GM18870 (cell line): ENCODE measurements at regions not wholly inside any gene's neighbourhood (a gene's known extent, or its start where the extent isn't known, plus 50 kb on each side); places are given as distances from the start of the nearest gene placed in this dataset.

Experiments
- ATAC-seq: cut with Tn5 transposase; IDR thresholded peaks from one replicate; pipeline ENCODE4 v1.9.1; 2021; ENCODE audit warnings: moderate library complexity; ENCODE audit not compliant: unreplicated experiment

- no peak for ATAC-seq
Observed at GRCh38 chrX:46447384-46447783, 97.8 kb downstream of the ZNF674 start.

- peak; percentile 70 for ATAC-seq
Observed at GRCh38 chrX:46446727-46447378, 98.4 kb downstream of the ZNF674 start.

- no peak for ATAC-seq
Observed at GRCh38 chrX:46444011-46444410, 101.2 kb downstream of the ZNF674 start.

GRCh38 chrX:46436744-46437143 is 108.5 kb downstream of the ZNF674 start:
- no peak for ATAC-seq

- no peak for ATAC-seq
Observed at GRCh38 chrX:46433892-46434291, 111.3 kb downstream of the ZNF674 start.

GRCh38 chrX:46408553-46409407 is 136.4 kb downstream of the ZNF674 start:
- ATAC-seq, result no peak

GRCh38 chrX:46407753-46408130 is 137.5 kb downstream of the ZNF674 start:
- no peak for ATAC-seq

GRCh38 chrX:46407036-46407752 is 138.0 kb downstream of the ZNF674 start:
- no peak for ATAC-seq

- ATAC-seq, result no peak
Observed at GRCh38 chrX:46404774-46405173, 140.4 kb downstream of the ZNF674 start.

GRCh38 chrX:46400530-46401443 is 144.4 kb downstream of the ZNF674 start:
- ATAC-seq, result no peak

- ATAC-seq, result no peak
Observed at GRCh38 chrX:46398874-46399273, 146.3 kb downstream of the ZNF674 start.

- ATAC-seq, result no peak
Observed at GRCh38 chrX:46398126-46398525, 147.1 kb downstream of the ZNF674 start.

GRCh38 chrX:46386511-46386910 is 158.7 kb downstream of the ZNF674 start:
- no peak for ATAC-seq

GRCh38 chrX:46383006-46383405 is 162.2 kb downstream of the ZNF674 start:
- no peak for ATAC-seq

GRCh38 chrX:46382595-46382994 is 162.6 kb downstream of the ZNF674 start:
- ATAC-seq, result no peak

GRCh38 chrX:46381630-46382029 is 163.6 kb downstream of the ZNF674 start:
- no peak for ATAC-seq

- no peak for ATAC-seq
Observed at GRCh38 chrX:46380148-46380752, 165.0 kb downstream of the ZNF674 start.

GRCh38 chrX:46376246-46376885 is 168.9 kb downstream of the ZNF674 start:
- ATAC-seq, result no peak

GRCh38 chrX:46375831-46376230 is 169.4 kb downstream of the ZNF674 start:
- ATAC-seq, result no peak

- no peak for ATAC-seq
Observed at GRCh38 chrX:46374371-46374770, 170.8 kb downstream of the ZNF674 start.
